ENCODE measurements at regions not wholly inside any gene's neighbourhood (a gene's known extent, or its start where the extent isn't known, plus 50 kb on each side); places are given as distances from the start of the nearest gene placed in this dataset.
"Not testable (repeated sequence)": the region's sequence is repeated elsewhere in the genome, so short reads cannot be mapped to it uniquely, and the experiment has no call there.

DNA sequence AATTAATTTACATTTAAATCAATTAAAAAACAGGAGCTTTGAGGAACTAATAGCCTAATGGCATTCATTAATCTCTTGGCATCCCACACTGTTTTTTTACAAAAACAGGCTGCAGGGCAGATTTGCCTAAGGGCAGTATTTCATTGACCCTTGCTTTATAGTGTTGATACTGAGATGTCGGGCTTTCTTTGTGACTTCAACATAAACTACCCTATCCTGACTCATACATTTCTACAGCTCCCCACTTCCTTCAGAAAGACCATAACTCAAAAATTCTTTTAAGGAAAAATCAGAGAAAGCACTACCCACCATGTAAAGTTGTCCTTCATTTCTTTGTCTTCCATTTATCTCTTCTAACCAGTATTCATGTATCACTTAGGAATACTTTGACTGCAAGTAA is 92.2 kb upstream of the NT5E start:
- H3K27ac ChIP-seq, result no peak overlapping the region
- H3K27me3 ChIP-seq, result no peaks in the 10 kb centered on the region
- H3K4me1 ChIP-seq (replicated peaks in 1 of 2), result peaks cover 0 to 8% of the 10 kb centered on the region in 2 donors
- no peak for TF ChIP-seq POLR2A (IDR thresholded peaks at IDR 0.05)
- TF ChIP-seq, protein P1, sequence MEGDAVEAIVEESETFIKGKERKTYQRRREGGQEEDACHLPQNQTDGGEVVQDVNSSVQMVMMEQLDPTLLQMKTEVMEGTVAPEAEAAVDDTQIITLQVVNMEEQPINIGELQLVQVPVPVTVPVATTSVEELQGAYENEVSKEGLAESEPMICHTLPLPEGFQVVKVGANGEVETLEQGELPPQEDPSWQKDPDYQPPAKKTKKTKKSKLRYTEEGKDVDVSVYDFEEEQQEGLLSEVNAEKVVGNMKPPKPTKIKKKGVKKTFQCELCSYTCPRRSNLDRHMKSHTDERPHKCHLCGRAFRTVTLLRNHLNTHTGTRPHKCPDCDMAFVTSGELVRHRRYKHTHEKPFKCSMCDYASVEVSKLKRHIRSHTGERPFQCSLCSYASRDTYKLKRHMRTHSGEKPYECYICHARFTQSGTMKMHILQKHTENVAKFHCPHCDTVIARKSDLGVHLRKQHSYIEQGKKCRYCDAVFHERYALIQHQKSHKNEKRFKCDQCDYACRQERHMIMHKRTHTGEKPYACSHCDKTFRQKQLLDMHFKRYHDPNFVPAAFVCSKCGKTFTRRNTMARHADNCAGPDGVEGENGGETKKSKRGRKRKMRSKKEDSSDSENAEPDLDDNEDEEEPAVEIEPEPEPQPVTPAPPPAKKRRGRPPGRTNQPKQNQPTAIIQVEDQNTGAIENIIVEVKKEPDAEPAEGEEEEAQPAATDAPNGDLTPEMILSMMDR (IDR thresholded peaks at IDR 0.05), result no peak
- no peak overlapping the region for H3K4me3 ChIP-seq
- H3K9me3 ChIP-seq (replicated peaks in 1 of 3), result no peaks in the 10 kb centered on the region
- no peaks in the 10 kb centered on the region for H3K36me3 ChIP-seq (replicated peaks in 1 of 2)
- intact Hi-C loops (cut with DNase I), result no loop called here
- DNase-seq, result no peak
- WGBS, 4 donors, result 0 to 84% (median 55%) methylated on average over 1 of the region's 1 CpG

DNA sequence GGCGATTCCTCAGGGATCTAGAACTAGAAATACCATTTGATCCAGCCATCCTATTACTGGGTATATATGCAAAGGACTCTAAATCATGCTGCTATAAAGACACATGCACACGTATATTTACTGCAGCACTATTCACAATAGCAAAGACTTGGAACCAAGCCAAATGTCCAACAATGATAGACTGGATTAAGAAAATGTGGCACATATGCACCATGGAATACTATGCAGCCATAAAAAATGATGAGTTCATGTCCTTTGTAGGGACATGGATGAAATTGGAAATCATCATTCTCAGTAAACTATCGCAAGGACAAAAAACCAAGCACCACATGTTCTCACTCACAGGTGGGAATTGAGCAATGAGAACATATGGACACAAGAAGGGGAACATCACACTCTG is 93.1 kb upstream of the NT5E start:
- H3K4me3 ChIP-seq; H3K27me3 ChIP-seq; DNase-seq; H3K36me3 ChIP-seq (replicated peaks in 1 of 2); H3K27ac ChIP-seq; H3K4me1 ChIP-seq (replicated peaks in 1 of 2); intact Hi-C loops (cut with DNase I); H3K9me3 ChIP-seq (replicated peaks in 1 of 3): not testable (repeated sequence)
- WGBS, 4 donors, result 86 to 97% (median 87%) methylated on average over 2 to 3 of the region's 3 CpGs

DNA sequence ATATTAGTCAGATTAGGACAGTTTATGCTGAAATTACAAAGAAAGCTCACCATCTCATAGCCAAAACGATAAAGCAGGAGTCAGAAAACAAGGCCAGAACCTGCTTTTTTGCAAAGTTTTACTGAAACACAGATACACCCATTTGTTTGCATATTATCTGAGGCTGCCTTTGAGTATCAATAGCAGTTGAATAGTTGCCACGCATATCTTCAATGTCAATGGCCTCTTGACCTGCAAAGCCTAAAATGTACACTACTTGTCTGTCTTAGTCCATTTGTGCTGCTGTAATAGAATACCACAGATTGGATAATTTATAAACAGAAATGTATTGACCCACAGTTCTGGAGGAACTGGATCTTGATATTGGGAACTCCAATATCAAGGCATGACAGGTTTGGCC is 94.1 kb upstream of the NT5E start:
- H3K27ac ChIP-seq, result no peak overlapping the region
- 50 to 57% (median 55%) methylated on average over 2 of the region's 2 CpGs for WGBS, 4 donors
- no peaks in the 10 kb centered on the region for H3K27me3 ChIP-seq
- H3K36me3 ChIP-seq (replicated peaks in 1 of 2), result no peaks in the 10 kb centered on the region
- peaks cover 0 to 2% of the 10 kb centered on the region in 2 donors for H3K4me1 ChIP-seq (replicated peaks in 1 of 2)
- H3K9me3 ChIP-seq (replicated peaks in 1 of 3), result no peaks in the 10 kb centered on the region
- intact Hi-C loops (cut with DNase I), result loop anchor here in 1 of 2 donors (2.0 kb wide), 1 partner anchor 127 kb away; no protein-coding TSS in a partner anchor
- DNase-seq, result no peak
- H3K4me3 ChIP-seq, result no peak overlapping the region
- TF ChIP-seq POLR2A (IDR thresholded peaks at IDR 0.05), result no peak
- TF ChIP-seq, protein P1 (IDR thresholded peaks at IDR 0.05), result no peak

DNA sequence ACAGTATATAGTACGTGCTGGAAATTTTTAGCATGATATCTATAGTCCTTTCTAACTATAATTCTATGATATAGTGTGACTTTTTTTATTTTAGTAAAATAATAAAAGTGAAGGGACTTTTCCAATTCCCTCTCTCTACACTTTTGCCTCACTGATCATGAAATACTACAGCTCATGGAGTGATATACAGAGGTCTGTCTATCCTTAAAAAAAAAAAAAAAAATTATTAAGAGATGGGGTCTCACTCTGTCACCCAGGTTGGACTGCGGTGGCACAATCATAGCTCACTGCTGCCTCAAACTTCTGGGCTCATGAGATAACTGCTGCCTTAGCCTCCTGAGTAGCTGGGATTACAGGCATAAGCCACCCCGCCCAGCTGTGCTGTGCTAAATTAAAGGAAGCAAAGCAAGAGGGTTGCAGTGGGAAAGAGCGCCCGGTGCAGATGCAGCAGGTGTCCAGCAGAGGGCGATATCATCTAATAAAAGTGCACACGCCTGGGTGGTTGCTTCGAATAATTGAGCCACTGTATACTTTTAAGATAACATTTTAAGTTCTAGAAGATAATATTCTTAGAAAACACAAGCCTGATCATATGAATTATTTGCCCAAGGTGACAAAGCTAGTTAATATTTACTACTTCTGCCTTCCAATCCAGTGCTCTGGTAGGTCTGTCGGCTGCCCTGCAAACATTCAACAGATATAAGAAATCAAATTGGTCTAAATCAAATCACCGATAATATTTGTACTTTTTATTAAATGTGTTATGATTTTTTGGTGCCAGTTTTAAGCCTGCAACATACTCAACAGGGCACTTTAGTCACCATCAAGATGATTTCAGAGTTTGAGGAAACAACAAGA is 94.9 kb upstream of the NT5E start:
- WGBS, 4 donors, result 24 to 28% (median 26%) methylated on average over 10 of the region's 10 CpGs
- Histone ChIP-seq H3K27me3 (no peaks in the 10 kb centered on the region), H3K36me3 (replicated peaks in 1 of 2) (no peaks in the 10 kb centered on the region), H3K4me1 (replicated peaks in 1 of 2) (no peaks in the 10 kb centered on the region), H3K27ac (no peak overlapping the region), H3K4me3 (no peak overlapping the region), H3K9me3 (replicated peaks in 1 of 3) (no peaks in the 10 kb centered on the region)
- intact Hi-C loops (cut with DNase I), result loop anchor here (2.0 to 5.0 kb wide), 2 partner anchors 127 to 128 kb away; no protein-coding TSS in a partner anchor
- peak; percentile 46 to 88 (median 72) for DNase-seq
- TF ChIP-seq, protein P1 (IDR thresholded peaks at IDR 0.05), result peak; percentile 84 to 98 (median 91)
- TF ChIP-seq POLR2A (IDR thresholded peaks at IDR 0.05), result no peak
